Prostate gland (tissue), 2 donors: ENCODE measurements at regions not wholly inside any gene's neighbourhood (a gene's known extent, or its start where the extent isn't known, plus 50 kb on each side); places are given as distances from the start of the nearest gene placed in this dataset.

Experiments used
- CTCF ChIP-seq, 4 experiments: fragments of 200-600 bp in 2 of 4; fragments of 450-650 bp in 2 of 4; sonication (generic) in 2 of 4; IDR thresholded peaks; 1 replicate in 3 of 4; 2 replicates in 1 of 4; pipeline ENCODE4 v1.5.1; 2016 to 2019; ENCODE audit warnings: antibody characterized with exemption in 4 of 4, mild to moderate bottlenecking in 2 of 4, moderate library complexity in 2 of 4
- POLR2A ChIP-seq: fragments of 450-650 bp; IDR thresholded peaks from one replicate; pipeline ENCODE4 v1.6.1; 2016; ENCODE audit warnings: antibody characterized with exemption, mild to moderate bottlenecking

- TF ChIP-seq CTCF (IDR thresholded peaks at IDR 0.05) (no peak), POLR2A (no peak)
Measured at GRCh38 chr18:44241020-44241419, 439.7 kb upstream of the SETBP1 start.
